GM21825 (cell line): ENCODE measurements at regions not wholly inside any gene's neighbourhood (a gene's known extent, or its start where the extent isn't known, plus 50 kb on each side); places are given as distances from the start of the nearest gene placed in this dataset.

ENCODE experiments used
- ATAC-seq: cut with Tn5 transposase; IDR thresholded peaks from one replicate; pipeline ENCODE4 v1.9.1; 2021; ENCODE audit warnings: mild to moderate bottlenecking, moderate library complexity; ENCODE audit not compliant: unreplicated experiment

GRCh38 chr18:77501266-77501665 lies 251.6 kb downstream of the GALR1 start:
- ATAC-seq: no peak

- ATAC-seq: no peak
Measured at GRCh38 chr18:77505499-77505898, 255.9 kb downstream of the GALR1 start.

- no peak for ATAC-seq
Measured at GRCh38 chr18:77512152-77512551, 262.5 kb downstream of the GALR1 start.

DNA sequence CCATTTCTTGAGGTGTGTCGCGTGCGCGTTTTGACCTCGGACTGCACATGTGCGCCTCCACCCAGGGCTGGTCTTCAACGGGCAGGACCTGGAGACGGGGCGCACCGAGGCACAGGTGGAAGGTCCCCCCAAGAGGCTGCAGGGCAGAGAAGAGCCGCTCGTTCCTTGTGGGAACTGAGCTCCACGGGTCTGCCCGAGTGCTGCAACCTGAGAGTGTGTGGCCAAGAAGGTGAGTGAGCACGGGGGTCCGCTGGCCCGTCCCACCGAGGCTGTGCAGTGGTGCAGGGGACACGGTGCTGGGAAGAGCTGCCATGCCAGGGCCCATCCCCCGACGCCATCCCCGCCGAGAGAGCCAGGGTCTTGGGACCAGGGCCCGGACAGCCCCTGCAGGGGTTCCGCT lies 268.3 kb downstream of the GALR1 start:
- no peak for ATAC-seq

DNA sequence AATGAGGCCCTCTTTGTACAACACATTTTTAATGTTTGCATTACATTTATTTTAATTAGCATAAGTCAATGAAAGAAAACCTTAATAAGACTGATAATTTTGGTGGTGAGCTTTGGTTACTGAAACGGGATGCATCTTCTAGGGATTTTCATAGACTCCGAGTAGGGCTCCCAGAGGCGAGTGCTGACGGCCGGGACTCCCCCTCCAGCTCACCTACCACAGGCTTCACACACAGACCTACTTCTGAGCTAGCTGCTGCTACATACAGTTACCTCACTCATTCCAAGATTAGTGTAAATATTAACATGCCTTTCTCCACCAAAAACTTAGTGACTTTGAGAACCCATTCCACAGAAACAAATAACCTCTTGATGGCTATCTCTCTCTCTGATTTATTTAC lies 271.1 kb downstream of the GALR1 start:
- ATAC-seq: no peak

- no peak for ATAC-seq
Measured at GRCh38 chr18:77522051-77522675, 272.5 kb downstream of the GALR1 start.

- no peak for ATAC-seq
Measured at GRCh38 chr18:77524909-77525308, 275.3 kb downstream of the GALR1 start.

- ATAC-seq: no peak
Measured at GRCh38 chr18:77526962-77527361, 277.3 kb downstream of the GALR1 start.

DNA sequence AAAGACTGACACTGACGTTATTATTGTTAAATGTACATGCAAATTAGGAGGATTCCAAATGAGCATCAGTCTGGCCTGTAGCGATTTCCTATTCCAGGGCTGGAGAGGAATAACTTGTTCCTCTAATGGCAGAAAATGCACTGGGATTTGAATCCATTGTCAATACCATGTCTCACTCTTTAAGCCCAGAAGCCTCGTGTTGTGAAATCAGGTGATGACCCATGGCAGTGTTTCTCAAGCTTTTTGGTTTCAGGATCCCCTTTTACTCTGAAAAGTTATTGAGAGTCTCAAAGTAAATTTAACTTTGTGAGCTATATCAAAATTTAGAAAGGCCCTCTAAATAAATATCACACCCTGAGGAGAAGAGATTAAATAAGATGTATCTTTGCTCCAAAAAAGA lies 279.2 kb downstream of the GALR1 start:
- ATAC-seq: no peak

- no peak for ATAC-seq
Measured at GRCh38 chr18:77529492-77530176, 280.0 kb downstream of the GALR1 start.

DNA sequence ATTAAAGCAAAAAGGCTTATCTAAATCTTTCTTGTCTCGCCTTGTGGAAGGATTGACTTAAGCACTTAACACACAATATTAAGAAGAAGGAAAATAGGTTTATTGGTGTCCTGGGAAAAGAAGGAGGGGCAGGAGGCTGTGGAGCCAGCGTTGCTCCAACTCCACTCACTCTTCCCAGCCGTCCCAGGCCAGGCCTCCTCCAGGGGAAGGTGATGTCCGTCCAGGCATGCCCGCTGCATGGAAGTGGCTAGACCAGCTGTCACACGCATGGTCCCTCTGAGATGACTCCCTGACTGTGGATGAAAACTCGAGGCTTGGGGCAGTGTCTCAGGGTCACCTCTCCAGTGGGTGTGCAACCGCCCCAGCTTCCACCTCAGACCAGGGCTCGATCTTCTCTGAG lies 281.1 kb downstream of the GALR1 start:
- no peak for ATAC-seq

- ATAC-seq: no peak
Measured at GRCh38 chr18:77539860-77540259, 290.2 kb downstream of the GALR1 start.

GRCh38 chr18:77544792-77545191 lies 295.1 kb downstream of the GALR1 start:
- ATAC-seq: no peak

- no peak for ATAC-seq
Measured at GRCh38 chr18:77547757-77548156, 298.1 kb downstream of the GALR1 start.

- ATAC-seq: no peak
Measured at GRCh38 chr18:77548790-77549420, 299.3 kb downstream of the GALR1 start.

DNA sequence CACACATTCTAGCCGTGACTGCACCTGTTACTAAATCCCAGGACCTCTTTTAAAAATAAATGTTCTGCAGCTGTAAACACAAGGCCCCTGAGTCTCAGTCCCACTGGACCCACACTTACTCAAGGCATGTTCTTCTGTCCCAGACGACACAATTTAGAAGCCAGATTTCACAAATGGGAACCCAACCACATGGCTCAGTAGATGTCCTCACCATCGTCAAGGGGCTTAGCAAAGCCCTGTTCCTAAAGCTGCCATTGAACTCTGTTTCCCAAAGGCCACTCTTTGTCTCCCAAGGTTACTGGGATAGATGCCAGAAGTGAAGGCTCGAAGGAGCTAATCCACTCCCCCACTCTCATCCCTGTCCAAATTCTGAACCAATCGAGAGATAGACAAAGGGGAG lies 301.0 kb downstream of the GALR1 start:
- ATAC-seq: no peak

GRCh38 chr18:77551055-77551454 lies 301.4 kb downstream of the GALR1 start:
- ATAC-seq: no peak

- no peak for ATAC-seq
Measured at GRCh38 chr18:77552945-77553344, 303.3 kb downstream of the GALR1 start.

- ATAC-seq: no peak
Measured at GRCh38 chr18:77554061-77554460, 304.4 kb downstream of the GALR1 start.

- no peak for ATAC-seq
Measured at GRCh38 chr18:77557046-77557587, 307.5 kb downstream of the GALR1 start.

DNA sequence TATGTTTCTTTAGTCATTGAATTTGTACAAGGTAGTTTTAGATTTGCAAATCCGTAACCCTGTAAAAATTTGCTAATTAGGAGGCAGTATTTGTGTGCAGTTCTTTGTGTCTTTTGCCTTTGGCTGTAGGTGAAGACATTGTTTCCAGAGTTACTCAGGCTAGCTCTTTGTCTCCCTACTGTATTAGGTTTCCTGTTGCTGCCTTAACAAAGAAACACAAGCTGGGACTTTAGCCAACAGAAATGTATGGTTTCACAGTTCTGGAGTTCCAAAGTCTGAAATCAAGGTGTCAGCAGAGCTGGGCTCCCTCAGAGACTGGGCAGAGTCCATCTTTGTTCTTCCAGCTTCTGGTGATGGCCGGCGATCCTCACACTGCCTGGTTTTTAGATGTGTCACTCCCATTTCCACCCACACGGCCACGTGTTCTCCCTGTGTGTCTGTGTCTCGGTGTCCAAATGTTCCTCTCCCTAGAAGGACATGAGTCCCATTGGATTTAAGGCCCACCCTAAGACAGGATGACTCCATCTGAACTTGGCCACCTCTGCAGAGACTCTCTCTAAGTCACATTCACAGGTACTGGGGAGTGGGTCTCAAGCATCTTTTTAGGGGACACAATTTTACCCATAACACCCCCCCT lies 309.7 kb downstream of the GALR1 start:
- no peak for ATAC-seq
